GM18861 (cell line): ENCODE measurements at regions not wholly inside any gene's neighbourhood (a gene's known extent, or its start where the extent isn't known, plus 50 kb on each side); places are given as distances from the start of the nearest gene placed in this dataset.
A peak's percentile ranks its signal among the peaks of the same experiment; 100 is the strongest.
"Not testable (repeated sequence)": the region's sequence is repeated elsewhere in the genome, so short reads cannot be mapped to it uniquely, and the experiment has no call there.

Source experiments
- ATAC-seq: cut with Tn5 transposase; IDR thresholded peaks from one replicate; pipeline ENCODE4 v1.9.1; 2021; ENCODE audit not compliant: unreplicated experiment

- no peak for ATAC-seq
Measured at GRCh38 chrX:66915893-66916292, 277.0 kb upstream of the EDA2R start.

DNA sequence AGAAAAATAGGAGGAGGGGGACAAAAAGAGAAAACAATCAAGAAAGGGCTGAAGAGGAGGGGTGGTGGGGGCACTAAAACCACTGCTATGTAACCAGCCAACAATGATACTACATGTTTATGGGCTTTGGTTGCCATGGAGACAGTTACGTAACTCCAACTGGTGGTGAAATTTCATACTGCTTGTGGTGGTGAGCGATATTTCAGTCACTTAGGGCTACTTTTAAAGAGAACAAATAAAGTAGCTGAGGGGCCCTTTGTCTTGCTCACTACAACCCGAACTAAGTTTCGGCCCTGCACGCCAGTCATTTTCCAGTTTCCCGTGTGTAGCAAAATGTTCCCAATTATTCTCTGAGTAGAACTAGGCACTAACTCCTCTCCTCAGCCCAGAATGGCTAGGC, 275.2 kb upstream of the EDA2R start:
- ATAC-seq, result no peak

- no peak for ATAC-seq
Measured at GRCh38 chrX:66912417-66912816, 273.5 kb upstream of the EDA2R start.

GRCh38 chrX:66902081-66902480, 263.2 kb upstream of the EDA2R start:
- no peak for ATAC-seq

DNA sequence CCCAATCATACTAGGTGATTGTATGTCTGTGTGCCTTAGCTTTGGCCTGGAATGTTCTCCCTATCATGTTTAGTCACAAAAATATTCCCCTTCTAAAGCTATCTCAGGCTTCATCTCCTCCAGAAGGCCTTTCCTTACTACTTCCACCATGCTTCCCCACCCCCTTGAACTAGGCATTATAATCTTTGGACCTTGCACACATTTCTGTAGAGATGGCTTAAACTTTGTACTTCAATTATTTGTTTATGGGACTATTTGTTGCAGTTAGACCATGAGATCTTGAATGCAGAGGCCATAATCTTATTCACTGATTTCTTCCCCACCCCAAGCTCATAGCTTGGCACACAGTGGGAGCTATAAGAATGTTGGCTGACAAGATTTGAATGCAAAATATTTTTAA, 262.0 kb upstream of the EDA2R start:
- ATAC-seq, result no peak

DNA sequence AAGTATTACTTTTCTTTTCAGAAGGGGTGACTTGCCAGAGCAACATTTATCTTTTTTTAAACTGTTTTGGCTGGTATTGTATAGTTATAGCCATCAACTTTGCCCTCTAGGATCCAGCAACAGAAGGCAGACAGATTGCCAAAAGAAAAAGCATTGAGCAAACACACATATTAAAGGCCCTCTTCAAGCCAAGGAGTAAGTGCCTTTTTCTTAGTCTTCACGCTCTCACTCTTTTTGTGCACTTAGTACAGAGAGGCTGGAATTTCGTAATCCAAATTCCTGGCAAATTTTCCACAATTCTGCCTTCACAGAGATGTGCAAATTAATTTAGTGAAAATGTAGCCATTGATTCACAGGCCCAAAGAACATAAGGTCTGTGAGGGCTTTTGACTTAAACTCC, 253.1 kb upstream of the EDA2R start:
- no peak for ATAC-seq

DNA sequence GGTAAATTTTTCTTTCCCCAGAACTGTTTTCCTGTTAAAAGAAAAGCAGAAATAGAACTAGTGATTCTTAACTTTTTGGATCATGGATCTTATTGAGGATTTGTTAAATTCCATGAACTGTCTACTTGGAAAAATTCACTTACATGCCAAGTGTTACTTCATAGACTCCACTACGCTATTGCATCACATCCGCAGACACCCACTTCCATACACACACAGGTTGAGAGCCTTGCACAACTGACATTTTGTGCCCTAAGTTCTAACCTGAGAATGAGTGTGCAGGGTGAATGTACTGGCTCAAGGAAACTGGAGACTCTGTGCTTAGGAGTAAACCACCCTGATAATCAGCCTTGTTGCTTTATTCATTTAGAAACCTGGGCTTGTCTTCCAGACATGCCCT, 250.5 kb upstream of the EDA2R start:
- no peak for ATAC-seq

- no peak for ATAC-seq
Measured at GRCh38 chrX:66882101-66882500, 243.2 kb upstream of the EDA2R start.

DNA sequence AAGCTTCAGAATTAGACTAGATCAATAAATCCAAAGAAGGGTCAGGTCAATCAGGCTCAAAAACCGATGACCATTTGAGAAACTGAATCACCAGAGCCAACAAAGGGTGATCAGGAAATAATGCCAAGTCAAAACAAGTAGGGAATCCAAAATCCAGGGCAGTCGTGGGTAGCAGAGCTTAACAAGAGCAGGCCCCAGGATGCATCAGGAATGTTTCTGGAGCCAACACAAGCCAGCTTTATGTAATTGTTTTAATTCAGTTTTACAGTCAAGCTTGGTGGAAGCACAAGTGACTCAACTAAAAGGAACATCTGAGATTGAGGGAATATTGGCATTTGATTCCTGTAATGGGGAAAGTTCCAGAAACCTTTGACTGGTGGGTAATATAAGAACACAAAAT, 237.9 kb upstream of the EDA2R start:
- ATAC-seq, result no peak

DNA sequence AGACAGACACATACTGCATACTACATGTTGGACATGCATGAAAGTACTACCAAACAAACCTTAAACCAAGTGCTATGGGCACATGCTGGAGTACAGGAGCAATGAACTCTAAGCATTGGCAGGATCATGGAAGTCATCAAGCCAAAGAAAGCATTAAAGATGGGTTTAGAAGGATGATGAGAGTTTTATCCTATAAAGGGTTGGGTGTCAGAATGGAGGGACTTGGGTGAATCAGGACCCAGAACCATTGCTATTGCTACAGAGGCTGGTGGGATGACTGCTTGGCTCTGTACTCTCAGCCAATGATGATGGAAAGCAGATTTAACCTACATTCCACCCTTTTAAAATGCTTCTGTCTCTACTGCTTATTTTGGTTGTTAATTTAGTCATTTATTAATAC, 233.9 kb upstream of the EDA2R start:
- no peak for ATAC-seq

- ATAC-seq, result no peak
Measured at GRCh38 chrX:66863721-66864120, 224.8 kb upstream of the EDA2R start.

GRCh38 chrX:66833426-66833825, 194.5 kb upstream of the EDA2R start:
- peak; percentile 98 for ATAC-seq

DNA sequence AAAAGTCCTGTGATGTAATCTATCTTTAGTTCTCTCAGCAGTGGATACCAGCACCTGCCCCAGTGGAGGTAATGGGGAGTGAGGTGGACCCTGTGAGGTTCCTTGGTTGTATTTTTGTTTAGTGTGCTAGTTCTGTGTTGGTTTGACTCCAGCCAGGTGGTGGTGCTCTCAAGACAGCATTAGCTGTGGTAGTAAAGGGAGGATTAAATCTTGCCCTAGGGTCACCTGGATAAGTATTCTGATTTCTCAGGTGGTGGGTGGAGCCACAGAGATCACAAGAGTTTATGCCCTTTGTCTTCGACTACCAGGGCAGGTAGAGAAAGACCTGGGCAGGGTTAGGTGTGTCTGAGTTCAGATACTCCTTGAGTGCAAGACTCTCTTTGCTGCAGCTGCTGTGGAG, 176.3 kb upstream of the EDA2R start:
- no peak for ATAC-seq

- ATAC-seq, result not testable (repeated sequence)
Measured at GRCh38 chrX:66794514-66794913, 155.6 kb upstream of the EDA2R start.

- no peak for ATAC-seq
Measured at GRCh38 chrX:66766318-66766717, 127.4 kb upstream of the EDA2R start.

- ATAC-seq, result no peak
Measured at GRCh38 chrX:66760651-66761050, 121.8 kb upstream of the EDA2R start.

GRCh38 chrX:66756717-66757116, 117.8 kb upstream of the EDA2R start:
- ATAC-seq, result no peak

GRCh38 chrX:66751136-66751782, 112.4 kb upstream of the EDA2R start:
- ATAC-seq, result no peak

- not testable (repeated sequence) for ATAC-seq
Measured at GRCh38 chrX:66744519-66744918, 105.6 kb upstream of the EDA2R start.

- ATAC-seq, result peak; percentile 50
Measured at GRCh38 chrX:66731398-66731797, 92.5 kb upstream of the EDA2R start.

DNA sequence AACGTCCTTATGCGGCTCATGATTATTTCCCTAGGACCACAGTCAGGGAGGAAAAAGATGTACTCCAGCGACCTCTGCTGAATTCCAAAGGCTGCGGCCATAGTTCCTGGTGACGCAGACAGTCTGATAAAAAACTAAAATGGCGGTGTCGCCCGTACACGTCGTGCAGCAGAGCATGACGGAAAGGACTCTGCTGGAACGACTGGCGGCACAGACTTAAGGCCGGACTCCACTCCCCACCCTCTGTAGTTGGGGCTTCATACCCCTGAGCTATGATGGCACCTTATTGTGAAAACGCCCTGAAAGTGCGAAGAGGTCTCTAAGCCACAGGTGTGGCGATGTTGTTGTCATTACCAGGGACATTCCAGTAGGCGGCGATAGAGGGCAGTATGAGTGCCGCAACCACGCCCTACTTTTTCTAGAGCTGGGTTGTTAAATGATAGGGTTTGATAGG, 90.0 kb upstream of the EDA2R start:
- peak; percentile 69 for ATAC-seq

DNA sequence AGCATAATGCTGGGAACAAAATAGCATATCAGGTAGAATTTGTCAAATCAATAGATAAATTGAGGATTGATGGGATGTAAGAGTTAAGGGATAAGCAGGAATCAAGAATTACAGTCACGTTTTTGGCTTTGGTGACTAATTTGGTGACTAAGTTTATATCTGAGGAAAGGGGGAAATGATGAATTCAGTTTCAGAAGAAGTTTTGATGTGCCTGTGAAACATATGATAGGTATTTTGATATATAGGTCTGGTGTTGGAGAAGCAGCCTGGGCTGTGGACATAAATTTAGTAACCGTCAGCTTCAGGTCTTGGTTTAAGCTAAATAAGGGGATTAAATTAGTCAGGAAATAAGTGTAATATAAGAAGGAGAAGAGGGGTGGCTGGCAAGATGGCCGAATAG, 79.0 kb upstream of the EDA2R start:
- no peak for ATAC-seq
